Erythroblast (primary cell): ENCODE measurements at regions not wholly inside any gene's neighbourhood (a gene's known extent, or its start where the extent isn't known, plus 50 kb on each side); places are given as distances from the start of the nearest gene placed in this dataset.

Experiments
- DNase-seq, 2 experiments: peaks; one replicate each; lab custom pipeline; 2025; lab: John Stamatoyannopoulos, UW
- GATA1 ChIP-seq: IDR thresholded peaks from 2 replicates; pipeline ENCODE4 v1.6.1; 2011; ENCODE audit warnings: low read depth, mild to moderate bottlenecking, control low read depth, low read length, moderate library complexity
- POLR2A ChIP-seq: IDR thresholded peaks from 2 replicates; pipeline ENCODE4 v1.6.1; 2011; ENCODE audit warnings: mild to moderate bottlenecking, low read length

- TF ChIP-seq GATA1 (no peak), POLR2A (no peak)
- DNase-seq = no peak
Observed at GRCh38 chr2:129711816-129712675, 267.4 kb upstream of the RAB6C start.

GRCh38 chr2:129712676-129712985 lies 266.8 kb upstream of the RAB6C start:
- TF ChIP-seq POLR2A = no peak
- no peak for TF ChIP-seq GATA1
- no peak for DNase-seq

DNA sequence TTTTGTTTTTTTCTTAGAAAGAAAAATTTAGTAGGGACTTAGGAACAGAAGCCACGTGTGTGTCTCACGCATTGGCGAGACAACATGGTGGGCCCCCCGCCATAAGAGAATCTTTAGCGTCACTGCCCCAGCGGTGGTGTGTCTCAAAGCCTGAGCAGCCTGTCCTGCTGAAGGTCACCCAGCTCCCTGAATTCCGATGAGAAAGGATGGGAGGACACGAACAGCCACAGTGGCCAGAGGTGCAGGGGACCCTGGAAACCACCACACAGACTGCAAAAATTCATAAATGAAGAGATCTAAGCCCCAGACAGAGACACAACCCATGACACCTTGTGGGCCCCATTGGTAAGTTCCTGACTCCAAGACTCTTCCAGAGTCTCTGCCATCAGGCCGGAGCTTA lies 266.1 kb upstream of the RAB6C start:
- DNase-seq = no peak
- TF ChIP-seq GATA1 (no peak), POLR2A (no peak)

DNA sequence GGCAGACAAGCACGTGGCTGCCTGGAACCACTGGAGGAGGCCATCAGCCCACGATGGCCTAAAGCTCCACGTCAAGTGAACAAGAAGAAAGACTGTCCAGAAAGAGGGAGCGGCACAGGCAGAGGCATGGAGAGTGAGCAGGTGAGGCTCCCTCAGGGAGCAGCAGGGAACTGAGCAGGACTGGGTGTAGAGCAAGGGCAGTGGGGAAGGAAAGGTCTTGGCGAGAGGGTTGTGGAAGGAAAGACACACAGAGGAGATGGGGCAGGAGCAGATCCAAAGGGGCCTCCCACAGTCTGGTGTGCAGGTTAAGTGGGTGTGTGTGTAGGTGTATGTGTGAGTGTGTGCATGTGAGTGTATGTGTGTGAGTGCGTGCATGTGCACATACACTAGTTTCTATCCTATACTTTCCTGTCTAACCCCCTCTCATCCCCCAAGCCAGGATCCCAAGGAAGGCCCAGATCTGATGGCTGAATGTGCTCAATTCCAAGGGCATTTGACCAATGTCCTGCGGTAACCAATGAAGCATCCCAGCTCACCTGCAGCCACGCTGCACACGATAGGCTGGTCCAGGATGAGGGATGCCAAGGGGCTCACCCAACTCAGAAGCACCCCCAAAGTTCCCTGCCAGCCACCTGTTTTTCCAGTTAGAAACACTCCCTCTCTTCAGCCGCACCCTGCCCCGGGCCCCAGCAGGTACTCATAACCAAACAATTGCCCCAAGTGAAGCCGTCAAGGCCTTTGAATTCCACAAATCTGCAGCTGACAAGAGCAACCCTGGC lies 262.5 kb upstream of the RAB6C start:
- no peak for TF ChIP-seq POLR2A
- no peak for TF ChIP-seq GATA1

DNA sequence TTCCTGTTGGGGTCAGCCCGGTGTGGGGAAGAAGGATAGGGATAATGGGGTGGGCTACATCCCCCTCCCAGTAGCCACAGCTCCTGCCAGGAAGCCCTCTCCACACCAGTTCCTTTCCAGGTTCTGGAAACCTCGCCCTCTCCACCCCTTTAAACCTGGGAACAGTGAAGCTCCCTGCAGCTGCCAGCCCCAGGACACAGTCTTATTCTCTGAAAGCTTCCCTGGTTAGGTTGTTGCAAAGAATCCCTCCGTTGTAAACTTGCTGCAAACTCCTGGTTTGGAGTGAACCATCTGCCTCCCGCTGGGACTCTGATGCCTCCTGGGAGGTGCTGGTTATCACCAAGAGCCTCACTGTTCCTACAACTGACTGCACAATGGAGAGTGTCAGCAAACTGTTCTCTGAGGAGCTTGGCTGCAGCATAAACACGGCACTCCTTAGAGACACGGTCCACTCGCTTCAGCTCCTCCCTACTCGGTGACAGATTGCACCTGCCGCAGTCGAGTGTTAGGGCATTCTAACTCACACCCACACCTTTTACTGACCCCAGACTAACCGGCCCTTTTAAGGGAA lies 261.8 kb upstream of the RAB6C start:
- no peak for TF ChIP-seq POLR2A
- TF ChIP-seq GATA1 = no peak
- no peak for DNase-seq

More for the DNA sequence above, 262.5 kb upstream of the RAB6C start:
- DNase-seq = no peak

GRCh38 chr2:129719335-129719734 lies 260.1 kb upstream of the RAB6C start:
- DNase-seq = no peak
- TF ChIP-seq GATA1 = no peak
- no peak for TF ChIP-seq POLR2A

DNA sequence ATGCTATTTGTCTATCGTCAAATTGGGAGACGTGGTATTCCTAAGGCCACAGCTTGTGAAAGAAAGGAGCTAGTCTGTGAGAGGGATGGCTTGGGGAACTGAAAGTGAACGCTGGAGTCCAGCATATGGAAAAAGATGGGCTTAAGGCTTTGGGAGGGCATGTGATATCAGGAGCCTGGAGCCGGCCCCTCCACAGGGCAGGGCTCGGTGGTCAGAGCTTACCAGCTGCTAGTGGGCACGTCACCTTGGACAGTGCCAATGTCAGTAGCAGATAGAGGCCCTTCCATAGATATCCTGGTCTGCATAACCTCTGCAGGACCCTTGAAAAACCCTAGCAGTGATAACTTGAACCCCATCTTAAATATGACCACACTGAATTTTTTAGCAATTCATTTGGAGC lies 259.1 kb upstream of the RAB6C start:
- no peak for TF ChIP-seq POLR2A
- TF ChIP-seq GATA1 = no peak

DNA sequence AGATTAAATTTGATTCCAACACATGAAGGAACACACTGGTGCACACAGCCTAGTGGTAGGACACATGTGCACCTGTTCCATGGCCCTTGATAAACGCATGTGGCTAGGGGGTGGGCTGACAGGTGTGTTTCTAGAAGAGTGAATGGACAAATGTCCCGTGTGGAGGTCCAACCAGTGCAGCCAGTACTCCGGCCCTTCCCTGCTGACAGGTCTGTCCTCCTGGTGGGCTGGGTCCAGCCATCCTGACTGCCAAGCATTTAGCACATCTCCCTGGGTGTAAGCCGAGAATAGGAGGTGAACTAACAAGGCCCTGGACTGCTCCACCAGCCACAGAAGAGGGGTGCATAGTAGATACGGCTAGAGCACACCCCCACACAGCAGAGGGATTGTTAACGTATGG lies 258.7 kb upstream of the RAB6C start:
- DNase-seq = no peak
- TF ChIP-seq GATA1 (no peak), POLR2A (no peak)

More for the DNA sequence above, 259.1 kb upstream of the RAB6C start:
- no peak for DNase-seq

- DNase-seq = no peak
- TF ChIP-seq POLR2A (no peak), GATA1 (no peak)
Observed at GRCh38 chr2:129721236-129721635, 258.2 kb upstream of the RAB6C start.

DNA sequence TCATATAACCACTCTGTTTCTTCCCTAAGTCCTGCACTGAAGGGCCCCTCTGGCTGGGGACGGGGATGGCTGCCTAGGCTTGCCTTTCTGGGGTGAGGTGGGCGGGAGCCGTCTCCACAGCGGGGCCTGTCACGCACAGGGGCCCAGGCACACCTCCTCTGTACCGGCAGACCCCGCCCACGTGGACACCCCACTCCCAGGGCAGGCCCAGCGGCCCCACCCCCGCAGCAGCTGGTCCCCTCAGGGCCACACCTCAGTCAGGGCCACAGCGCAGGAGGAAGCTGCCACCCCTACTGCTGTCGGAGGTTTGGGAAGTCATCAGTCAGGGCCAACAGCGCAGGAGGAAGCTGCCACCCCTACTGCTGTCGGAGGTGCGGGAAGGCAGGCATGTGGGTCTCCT lies 257.6 kb upstream of the RAB6C start:
- no peak for DNase-seq
- TF ChIP-seq POLR2A (no peak), GATA1 (no peak)

DNA sequence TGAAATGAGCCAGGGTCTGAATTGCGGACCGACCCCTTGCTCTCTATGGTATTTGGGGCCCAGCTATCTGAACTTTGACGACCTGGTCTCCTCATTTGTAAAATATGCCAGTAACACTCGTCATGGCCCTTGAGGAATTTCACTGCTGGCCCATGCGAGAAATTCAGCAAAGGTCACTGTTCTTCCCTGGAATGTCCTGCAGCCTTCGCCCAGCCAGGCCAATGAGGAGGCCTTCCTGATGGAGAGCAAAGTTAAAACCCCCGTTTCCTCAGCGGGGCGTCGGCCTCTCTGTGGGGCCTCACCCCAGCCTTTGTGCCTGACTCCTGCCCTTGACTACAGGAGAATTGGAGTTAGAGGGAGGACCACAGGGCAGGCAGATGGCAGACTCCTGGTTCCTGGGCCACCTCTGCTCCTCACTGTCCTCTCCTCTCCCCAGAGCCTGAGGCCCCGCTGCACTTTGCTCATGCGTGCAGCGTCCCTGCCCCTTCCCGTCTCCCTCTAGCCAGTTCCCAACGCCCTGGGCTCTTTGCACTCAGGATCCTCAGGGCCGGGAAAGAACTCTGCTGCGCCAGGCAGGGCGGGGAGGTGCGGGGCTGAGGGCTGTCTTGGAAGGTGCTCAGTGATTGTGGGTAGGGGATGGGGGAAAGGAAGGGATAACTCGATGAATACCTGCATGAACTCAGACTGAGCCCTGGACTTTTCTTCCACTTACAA lies 257.0 kb upstream of the RAB6C start:
- TF ChIP-seq GATA1 = no peak
- no peak for TF ChIP-seq POLR2A
- no peak for DNase-seq

DNA sequence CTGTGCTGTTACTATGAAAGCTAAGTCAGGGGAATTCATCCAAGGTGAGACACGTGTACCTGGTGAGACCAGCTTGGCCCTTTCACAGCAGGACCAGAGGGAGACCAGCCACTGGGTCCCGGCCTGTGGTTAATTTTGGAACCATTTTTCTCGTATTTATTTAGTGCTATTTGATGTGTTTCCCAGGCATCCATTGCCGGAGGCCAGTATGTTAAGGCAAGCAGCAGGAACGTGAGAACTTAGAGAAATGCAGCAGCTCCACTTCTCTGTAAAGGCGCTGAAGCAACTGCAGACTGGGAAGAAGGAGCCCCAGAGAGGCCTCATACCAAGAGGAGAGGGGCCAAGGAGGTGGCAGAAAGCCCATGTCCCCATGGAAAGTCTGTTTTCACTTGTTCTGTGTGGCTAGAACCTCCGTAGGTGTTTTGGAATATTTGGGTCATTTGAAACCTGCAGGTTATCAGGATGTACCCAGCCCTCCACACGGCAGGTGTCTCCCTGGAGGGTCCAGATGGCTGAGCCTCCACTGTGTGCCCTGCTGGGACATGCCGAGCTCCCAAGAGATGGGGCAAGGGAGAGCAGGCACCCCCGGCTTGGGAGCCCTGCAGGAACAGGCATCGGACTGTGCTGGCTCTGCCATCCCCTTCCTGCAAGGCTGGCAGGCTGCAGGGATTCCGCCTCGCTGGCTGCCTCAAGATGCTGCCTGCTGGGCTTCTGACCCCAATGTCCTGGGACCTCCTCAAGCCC lies 256.0 kb upstream of the RAB6C start:
- TF ChIP-seq GATA1 (no peak), POLR2A (no peak)
- no peak for DNase-seq
